Karpas-422 (cell line): ENCODE measurements at regions not wholly inside any gene's neighbourhood (a gene's known extent, or its start where the extent isn't known, plus 50 kb on each side); places are given as distances from the start of the nearest gene placed in this dataset.
"Not testable (repeated sequence)": the region's sequence is repeated elsewhere in the genome, so short reads cannot be mapped to it uniquely, and the experiment has no call there.

Experiments used
- DNase-seq: peaks from one replicate; pipeline ENCODE4 v3.0.0-alpha.2; 2015
- H2AFZ ChIP-seq: fragments of 200-600 bp; sonication (generic); 2 replicates; pipeline ENCODE4 v1.6.1; 2014; ENCODE audit warnings: antibody characterized with exemption, low read length, mixed read lengths
- H3K27ac ChIP-seq: fragments of 200-600 bp; sonication (generic); 2 replicates; pipeline ENCODE4 v1.5.1; 2014; ENCODE audit warnings: mild to moderate bottlenecking, low read length, moderate library complexity
- H3K27me3 ChIP-seq: fragments of 200-600 bp; sonication (generic); 2 replicates; pipeline ENCODE4 v1.6.1; 2014; ENCODE audit warnings: low read length, mixed read lengths
- H3K36me3 ChIP-seq: fragments of 200-600 bp; sonication (generic); 2 replicates; pipeline ENCODE4 v1.6.1; 2014; ENCODE audit warnings: low read length, mixed read lengths; ENCODE audit not compliant: insufficient read depth
- H3K4me1 ChIP-seq: fragments of 200-600 bp; sonication (generic); 2 replicates; pipeline ENCODE4 v1.6.1; 2014; ENCODE audit warnings: mild to moderate bottlenecking, low read length, mixed read lengths
- H3K4me2 ChIP-seq: fragments of 200-600 bp; sonication (generic); 2 replicates; pipeline ENCODE4 v1.6.1; 2014; ENCODE audit warnings: low read length, low read depth, mild to moderate bottlenecking; ENCODE audit not compliant: poor library complexity, severe bottlenecking
- H3K4me3 ChIP-seq: fragments of 200-600 bp; sonication (generic); 2 replicates; pipeline ENCODE4 v1.5.1; 2014; ENCODE audit warnings: mild to moderate bottlenecking, antibody characterized with exemption, low read length, mixed read lengths
- H3K79me2 ChIP-seq: fragments of 200-600 bp; sonication (generic); 2 replicates; pipeline ENCODE4 v1.6.1; 2014; ENCODE audit warnings: mild to moderate bottlenecking, low read length, mixed read lengths
- H3K9ac ChIP-seq: fragments of 200-600 bp; sonication (generic); 2 replicates; pipeline ENCODE4 v1.6.0; 2014; ENCODE audit warnings: low read length
- H3K9me2 ChIP-seq: fragments of 200-600 bp; sonication (generic), shearing (Covaris generic); replicated peaks from 2 replicates; pipeline ENCODE4 v1.6.0; 2014; ENCODE audit warnings: mild to moderate bottlenecking, low read length, moderate library complexity; ENCODE audit not compliant: insufficient read depth
- H3K9me3 ChIP-seq: fragments of 300-700, 200-600 bp; sonication (generic); 2 replicates; pipeline ENCODE4 v1.6.1; 2014; ENCODE audit warnings: low read length, mixed read lengths
- H4K20me1 ChIP-seq: fragments of 200-600 bp; sonication (generic); 2 replicates; pipeline ENCODE4 v1.6.1; 2014; ENCODE audit warnings: mild to moderate bottlenecking, antibody characterized with exemption, low read length, low read depth; ENCODE audit not compliant: insufficient read depth

DNA sequence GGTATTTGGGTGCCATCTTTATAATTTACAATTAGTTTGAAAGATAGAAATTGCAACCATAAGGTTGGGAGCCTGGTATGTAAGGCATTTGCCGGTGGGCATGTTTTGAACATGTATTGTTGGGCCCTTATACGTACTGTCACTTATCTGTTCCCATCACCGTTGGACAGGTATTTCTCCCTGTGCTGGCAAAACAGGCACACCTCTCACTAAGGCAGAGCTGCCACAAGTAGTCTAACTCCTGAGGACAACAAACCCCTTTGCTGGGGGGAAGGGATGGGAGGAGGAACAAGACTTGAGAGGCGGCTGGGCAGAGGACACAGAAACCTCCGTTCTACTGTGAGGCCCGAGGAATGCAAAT is 52.0 kb upstream of the NEK3 start:
- H4K20me1 ChIP-seq, H3K9ac ChIP-seq, H3K36me3 ChIP-seq, H2AFZ ChIP-seq, H3K9me2 ChIP-seq, DNase-seq, H3K27ac ChIP-seq, H3K79me2 ChIP-seq, H3K27me3 ChIP-seq, H3K4me3 ChIP-seq, H3K4me1 ChIP-seq, H3K4me2 ChIP-seq, H3K9me3 ChIP-seq: not testable (repeated sequence)

DNA sequence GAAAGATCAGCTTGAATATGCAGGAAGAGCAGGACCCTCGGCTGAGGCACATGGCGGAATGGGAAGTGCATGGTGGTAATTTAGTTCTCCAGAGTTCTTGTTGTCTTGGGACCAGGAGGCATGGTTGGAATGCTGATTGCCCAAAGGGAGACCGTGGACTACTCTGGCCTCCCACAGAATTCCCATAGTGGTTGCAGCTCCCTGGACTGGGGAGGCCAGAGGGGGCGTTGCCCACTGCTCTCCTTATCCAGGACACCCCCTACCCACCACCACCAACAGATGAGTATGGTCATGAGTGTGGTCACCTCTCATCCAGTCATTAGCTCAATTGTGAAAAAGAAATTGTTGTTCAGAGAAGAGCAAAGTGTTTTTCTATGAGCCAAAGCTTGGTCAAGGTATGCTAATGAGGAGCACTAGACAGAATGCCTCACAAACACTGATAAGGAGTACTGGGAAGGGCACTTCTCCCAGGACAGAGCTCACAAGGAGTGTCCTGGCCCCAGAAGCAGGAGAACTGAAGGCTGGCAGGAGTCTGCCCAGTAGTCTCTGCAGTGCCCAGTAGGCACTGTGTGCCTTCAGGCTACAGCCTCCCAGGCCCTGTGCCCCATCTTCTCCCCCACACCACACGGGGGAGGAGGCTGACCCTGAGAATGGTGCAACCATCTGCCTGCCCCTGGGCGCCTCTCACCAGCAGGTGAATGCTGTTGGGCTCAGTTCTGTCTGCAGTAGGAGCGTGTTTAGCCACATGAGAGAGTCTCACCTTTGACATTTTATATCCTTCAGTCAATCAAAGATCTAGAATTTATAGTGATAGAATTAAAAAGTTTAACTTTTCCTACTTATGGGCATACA is 51.4 kb upstream of the NEK3 start:
- DNase-seq: not testable (repeated sequence)

More for the DNA sequence above, 51.4 kb upstream of the NEK3 start:
- H3K9me3 ChIP-seq, H3K9me2 ChIP-seq, H3K4me3 ChIP-seq, H3K27ac ChIP-seq, H4K20me1 ChIP-seq, H3K4me2 ChIP-seq, H3K4me1 ChIP-seq, H3K27me3 ChIP-seq, H3K79me2 ChIP-seq, H3K36me3 ChIP-seq, H2AFZ ChIP-seq, H3K9ac ChIP-seq: not testable (repeated sequence)
